Sigmoid colon (tissue), 4 donors: ENCODE measurements at regions not wholly inside any gene's neighbourhood (a gene's known extent, or its start where the extent isn't known, plus 50 kb on each side); places are given as distances from the start of the nearest gene placed in this dataset.

Source experiments
- EP300 ChIP-seq, 4 donors: sonication (generic); formaldehyde crosslinking; IDR thresholded peaks; one replicate each; pipeline ENCODE4 v1.6.1; 2017; ENCODE audit warnings: antibody characterized with exemption in 4 of 4
- POLR2AphosphoS5 ChIP-seq, 4 donors: sonication (generic); formaldehyde crosslinking; IDR thresholded peaks; one replicate each; pipeline ENCODE4 v1.6.1; 2017; ENCODE audit warnings: antibody characterized with exemption in 4 of 4
- TF ChIP-seq, protein P1 (sequence below), 4 experiments: fragments of 450-650 bp in 3 of 4; fragments of 200-600 bp in 1 of 4; IDR thresholded peaks; one replicate each; pipeline ENCODE4 v1.5.1; 2016 to 2019; ENCODE audit warnings: antibody characterized with exemption in 4 of 4, mild to moderate bottlenecking in 3 of 4, moderate library complexity in 2 of 4

DNA sequence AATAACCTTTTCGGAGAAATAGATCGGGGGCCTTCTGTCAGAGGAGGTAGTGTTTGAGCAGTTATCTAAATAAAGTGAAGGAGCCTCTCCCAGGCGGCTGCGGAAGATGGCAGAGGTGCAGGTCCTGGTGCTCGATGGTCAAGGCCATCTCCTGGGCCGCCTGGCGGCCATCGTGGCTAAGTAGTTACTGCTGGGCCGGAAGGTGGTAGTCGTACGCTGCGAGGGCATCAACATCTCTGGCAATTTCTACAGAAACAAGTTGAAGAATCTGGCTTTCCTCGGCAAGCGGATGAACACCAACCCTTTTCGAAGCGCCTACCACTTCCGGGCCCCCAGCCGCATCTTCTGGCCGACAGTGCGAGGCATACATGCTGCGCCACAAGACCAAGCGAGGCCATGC is 186.1 kb downstream of the KTN1 start:
- TF ChIP-seq, protein P1, sequence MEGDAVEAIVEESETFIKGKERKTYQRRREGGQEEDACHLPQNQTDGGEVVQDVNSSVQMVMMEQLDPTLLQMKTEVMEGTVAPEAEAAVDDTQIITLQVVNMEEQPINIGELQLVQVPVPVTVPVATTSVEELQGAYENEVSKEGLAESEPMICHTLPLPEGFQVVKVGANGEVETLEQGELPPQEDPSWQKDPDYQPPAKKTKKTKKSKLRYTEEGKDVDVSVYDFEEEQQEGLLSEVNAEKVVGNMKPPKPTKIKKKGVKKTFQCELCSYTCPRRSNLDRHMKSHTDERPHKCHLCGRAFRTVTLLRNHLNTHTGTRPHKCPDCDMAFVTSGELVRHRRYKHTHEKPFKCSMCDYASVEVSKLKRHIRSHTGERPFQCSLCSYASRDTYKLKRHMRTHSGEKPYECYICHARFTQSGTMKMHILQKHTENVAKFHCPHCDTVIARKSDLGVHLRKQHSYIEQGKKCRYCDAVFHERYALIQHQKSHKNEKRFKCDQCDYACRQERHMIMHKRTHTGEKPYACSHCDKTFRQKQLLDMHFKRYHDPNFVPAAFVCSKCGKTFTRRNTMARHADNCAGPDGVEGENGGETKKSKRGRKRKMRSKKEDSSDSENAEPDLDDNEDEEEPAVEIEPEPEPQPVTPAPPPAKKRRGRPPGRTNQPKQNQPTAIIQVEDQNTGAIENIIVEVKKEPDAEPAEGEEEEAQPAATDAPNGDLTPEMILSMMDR (IDR thresholded peaks at IDR 0.05) = no peak
- TF ChIP-seq POLR2AphosphoS5 (IDR thresholded peaks at IDR 0.05) (no peak), EP300 (IDR thresholded peaks at IDR 0.05) (no peak)
